ENCODE measurements at regions not wholly inside any gene's neighbourhood (a gene's known extent, or its start where the extent isn't known, plus 50 kb on each side); places are given as distances from the start of the nearest gene placed in this dataset.

- TF ChIP-seq MYC (IDR thresholded peaks at IDR 0.05; ENCODE audit: low read depth, low read length), result no peak
- TF ChIP-seq MAX (IDR thresholded peaks at IDR 0.05; ENCODE audit: low read depth, low read length), result no peak
- TF ChIP-seq POLR2A (IDR thresholded peaks at IDR 0.05; ENCODE audit: extremely low read depth, insufficient read length), result no peak
- TF ChIP-seq CTCF (IDR thresholded peaks at IDR 0.05; ENCODE audit: low read depth, low read length), result no peak
- DNase-seq (ENCODE audit: low read depth), result no peak
- no peak overlapping the region for H3K4me3 ChIP-seq (ENCODE audit: low read depth, low read length)
Measured at GRCh38 chr2:47236503-47237215, 60.3 kb upstream of the CALM2 start.

GRCh38 chr2:47235132-47235531 is 58.8 kb upstream of the CALM2 start:
- no peak overlapping the region for H3K4me3 ChIP-seq (ENCODE audit: low read depth, low read length)
- TF ChIP-seq MYC (IDR thresholded peaks at IDR 0.05; ENCODE audit: low read depth, low read length) (no peak), MAX (IDR thresholded peaks at IDR 0.05; ENCODE audit: low read depth, low read length) (no peak), CTCF (IDR thresholded peaks at IDR 0.05; ENCODE audit: low read depth, low read length) (no peak), POLR2A (IDR thresholded peaks at IDR 0.05; ENCODE audit: extremely low read depth, insufficient read length) (no peak)
- DNase-seq (ENCODE audit: low read depth), result no peak

DNA sequence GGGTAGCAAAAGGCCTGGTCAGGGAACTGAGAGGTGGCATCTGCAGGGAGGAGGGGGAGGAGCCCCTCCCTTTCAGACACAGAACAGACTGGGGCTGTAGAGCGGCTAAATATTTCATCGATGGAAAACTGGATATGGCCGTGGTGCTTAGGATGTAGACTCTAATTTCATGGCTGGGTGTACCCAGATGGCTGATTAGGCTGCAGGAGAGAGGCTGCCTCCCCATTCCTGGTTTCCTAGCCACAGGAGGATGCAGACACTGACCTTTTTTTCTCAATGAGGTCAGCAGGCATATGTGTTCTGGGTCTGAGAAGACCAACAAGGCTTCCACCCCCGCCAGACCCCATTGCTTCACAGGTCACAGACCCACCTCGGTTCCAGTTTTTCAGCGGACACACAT is 58.1 kb upstream of the CALM2 start:
- TF ChIP-seq MAX (IDR thresholded peaks at IDR 0.05; ENCODE audit: low read depth, low read length) (no peak), POLR2A (IDR thresholded peaks at IDR 0.05; ENCODE audit: extremely low read depth, insufficient read length) (no peak), MYC (IDR thresholded peaks at IDR 0.05; ENCODE audit: low read depth, low read length) (no peak), CTCF (IDR thresholded peaks at IDR 0.05; ENCODE audit: low read depth, low read length) (no peak)
- DNase-seq (ENCODE audit: low read depth), result no peak
- H3K4me3 ChIP-seq (ENCODE audit: low read depth, low read length), result no peak overlapping the region

DNA sequence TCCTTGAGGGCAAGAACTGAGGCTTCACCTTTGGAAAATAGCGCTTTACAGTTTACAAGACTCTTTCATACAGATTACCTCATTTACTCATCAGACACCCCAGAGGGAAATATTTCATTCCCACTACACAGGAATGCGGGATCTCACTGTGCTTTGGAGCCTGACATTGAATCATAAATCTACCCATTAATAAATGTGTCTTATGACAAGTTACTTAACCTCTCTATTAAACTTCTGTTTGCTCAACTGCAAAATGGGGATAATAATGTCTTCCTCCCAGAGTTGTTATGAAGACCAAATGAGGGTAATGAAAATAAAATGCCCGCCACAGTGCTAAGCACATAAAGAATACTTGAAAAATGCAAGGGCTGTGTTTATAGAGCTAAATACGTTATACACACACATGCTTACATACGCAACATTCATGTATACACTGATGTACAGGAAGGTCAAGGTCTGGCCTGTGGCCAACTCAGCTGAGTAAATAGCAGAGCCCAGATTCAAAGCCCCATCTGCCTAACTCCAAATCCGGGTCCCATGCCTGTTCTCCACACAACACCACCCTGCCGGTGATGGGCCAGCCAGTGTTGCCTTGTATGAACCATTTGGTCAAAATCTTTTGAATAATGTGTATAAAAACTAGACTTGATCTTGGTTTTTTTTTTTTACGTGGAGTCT is 56.6 kb upstream of the CALM2 start:
- no peak overlapping the region for H3K4me3 ChIP-seq (ENCODE audit: low read depth, low read length)
- no peak for DNase-seq (ENCODE audit: low read depth)
- TF ChIP-seq CTCF (IDR thresholded peaks at IDR 0.05; ENCODE audit: low read depth, low read length), result no peak
- no peak for TF ChIP-seq MAX (IDR thresholded peaks at IDR 0.05; ENCODE audit: low read depth, low read length)
- no peak for TF ChIP-seq MYC (IDR thresholded peaks at IDR 0.05; ENCODE audit: low read depth, low read length)
- no peak for TF ChIP-seq POLR2A (IDR thresholded peaks at IDR 0.05; ENCODE audit: extremely low read depth, insufficient read length)

DNA sequence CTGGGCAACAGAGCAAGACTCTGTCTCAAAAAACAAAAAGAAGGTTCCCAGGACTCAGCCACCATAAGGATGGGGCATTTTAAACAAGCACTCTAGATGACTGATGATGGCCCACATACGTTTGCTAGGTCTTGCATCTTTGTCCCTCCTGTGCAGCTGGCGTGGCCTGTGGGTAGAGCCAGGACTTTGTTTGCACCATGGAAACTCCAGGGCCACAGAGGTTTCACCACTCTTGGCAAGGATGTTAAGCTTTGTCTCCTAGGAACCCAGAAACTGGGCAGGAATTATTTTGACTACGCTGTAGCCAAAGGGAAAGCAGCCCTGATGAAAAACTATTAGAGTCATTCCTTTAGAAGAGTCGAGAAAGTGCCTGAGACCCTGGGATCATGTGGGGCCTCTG is 54.1 kb upstream of the CALM2 start:
- no peak overlapping the region for H3K4me3 ChIP-seq (ENCODE audit: low read depth, low read length)
- no peak for DNase-seq (ENCODE audit: low read depth)
- no peak for TF ChIP-seq POLR2A (IDR thresholded peaks at IDR 0.05; ENCODE audit: extremely low read depth, insufficient read length)
- no peak for TF ChIP-seq MAX (IDR thresholded peaks at IDR 0.05; ENCODE audit: low read depth, low read length)
- no peak for TF ChIP-seq CTCF (IDR thresholded peaks at IDR 0.05; ENCODE audit: low read depth, low read length)
- no peak for TF ChIP-seq MYC (IDR thresholded peaks at IDR 0.05; ENCODE audit: low read depth, low read length)

All from NB4 (cell line).